Activated CD4-positive, alpha-beta T cell treated with anti-CD3 and anti-CD28 coated beads, Interleukin-2, Interleukin-6, amounts not matched to agents 100 ng/mL and 50 ng/mL, durations not matched to agents 16 hours and 8 hours (primary cell): ENCODE measurements at regions not wholly inside any gene's neighbourhood (a gene's known extent, or its start where the extent isn't known, plus 50 kb on each side); places are given as distances from the start of the nearest gene placed in this dataset.

Experiments used
- DNase-seq: peaks from one replicate; pipeline ENCODE4 v3.0.0-alpha.2; 2020

- no peak for DNase-seq
Observed at GRCh38 chr2:187799601-187800000, 245.4 kb upstream of the TFPI start.

GRCh38 chr2:187803816-187804215 is 249.6 kb upstream of the TFPI start:
- DNase-seq = no peak

GRCh38 chr2:187815113-187815512 is 260.9 kb upstream of the TFPI start:
- DNase-seq = no peak

GRCh38 chr2:187819624-187820023 is 265.4 kb upstream of the TFPI start:
- no peak for DNase-seq

GRCh38 chr2:187825108-187825507 is 270.9 kb upstream of the TFPI start:
- DNase-seq = no peak

GRCh38 chr2:187826023-187826422 is 271.8 kb upstream of the TFPI start:
- no peak for DNase-seq

- no peak for DNase-seq
Observed at GRCh38 chr2:187834787-187835186, 280.6 kb upstream of the TFPI start.

- no peak for DNase-seq
Observed at GRCh38 chr2:187838690-187839089, 284.5 kb upstream of the TFPI start.

- no peak for DNase-seq
Observed at GRCh38 chr2:187842315-187842714, 288.1 kb upstream of the TFPI start.

- peak; percentile 45 for DNase-seq
Observed at GRCh38 chr2:187842978-187843847, 289.0 kb upstream of the TFPI start.

- DNase-seq = no peak
Observed at GRCh38 chr2:187847245-187848208, 293.3 kb upstream of the TFPI start.

- no peak for DNase-seq
Observed at GRCh38 chr2:187851955-187852561, 297.8 kb upstream of the TFPI start.

GRCh38 chr2:187853381-187853791 is 299.2 kb upstream of the TFPI start:
- no peak for DNase-seq

GRCh38 chr2:187854801-187855200 is 300.6 kb upstream of the TFPI start:
- no peak for DNase-seq

- DNase-seq = no peak
Observed at GRCh38 chr2:187855689-187856088, 301.5 kb upstream of the TFPI start.

- no peak for DNase-seq
Observed at GRCh38 chr2:187857826-187858225, 303.6 kb upstream of the TFPI start.

GRCh38 chr2:187862715-187863114 is 308.5 kb upstream of the TFPI start:
- no peak for DNase-seq

- no peak for DNase-seq
Observed at GRCh38 chr2:187865025-187865424, 310.8 kb upstream of the TFPI start.

- DNase-seq = no peak
Observed at GRCh38 chr2:187867165-187867564, 312.9 kb upstream of the TFPI start.

GRCh38 chr2:187869195-187869594 is 315.0 kb upstream of the TFPI start:
- no peak for DNase-seq

GRCh38 chr2:187871506-187871905 is 317.3 kb upstream of the TFPI start:
- DNase-seq = no peak

- no peak for DNase-seq
Observed at GRCh38 chr2:187873132-187873531, 318.9 kb upstream of the TFPI start.

- no peak for DNase-seq
Observed at GRCh38 chr2:187874786-187875185, 320.6 kb upstream of the TFPI start.
